GM08714 (cell line): ENCODE measurements at regions not wholly inside any gene's neighbourhood (a gene's known extent, or its start where the extent isn't known, plus 50 kb on each side); places are given as distances from the start of the nearest gene placed in this dataset.
"Not testable (repeated sequence)": the region's sequence is repeated elsewhere in the genome, so short reads cannot be mapped to it uniquely, and the experiment has no call there.

ENCODE experiments used
- H3K4me3 ChIP-seq: fragments of 200-500 bp; sonication (Bioruptor generic); 2 replicates; pipeline ENCODE4 v1.5.1; 2014; ENCODE audit warnings: mild to moderate bottlenecking, low read length, inconsistent platforms
- ZNF274 ChIP-seq: IDR thresholded peaks from 2 replicates; pipeline ENCODE4 v1.6.1; 2012; ENCODE audit warnings: mild to moderate bottlenecking, low read depth, low read length

DNA sequence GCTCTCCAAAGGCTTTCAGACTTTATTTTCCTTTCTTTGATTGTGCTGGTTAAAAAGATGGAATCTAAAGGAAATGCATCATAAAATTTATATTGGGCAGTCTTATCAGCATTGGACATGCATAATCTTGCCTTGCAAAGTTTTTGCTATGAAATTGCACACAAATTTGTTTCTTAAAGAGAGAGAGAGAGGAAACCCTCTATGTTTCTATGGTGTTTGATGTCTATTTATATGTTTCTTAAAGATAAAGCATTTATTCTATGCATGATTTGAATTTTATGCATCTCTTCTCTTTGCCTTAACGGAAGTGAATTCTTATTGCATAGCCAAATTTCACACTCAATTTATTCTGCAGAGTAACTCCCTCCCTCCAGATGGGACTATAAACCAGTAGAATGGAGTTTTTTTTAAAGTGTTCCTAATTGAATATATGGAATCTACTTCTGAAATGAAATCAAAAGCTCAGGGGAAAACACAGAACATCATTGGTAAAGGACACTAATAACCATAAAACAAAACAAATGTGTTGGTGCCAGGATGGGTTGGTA is 83.5 kb upstream of the PPARGC1A start:
- H3K4me3 ChIP-seq: no peak overlapping the region
- TF ChIP-seq ZNF274: no peak

DNA sequence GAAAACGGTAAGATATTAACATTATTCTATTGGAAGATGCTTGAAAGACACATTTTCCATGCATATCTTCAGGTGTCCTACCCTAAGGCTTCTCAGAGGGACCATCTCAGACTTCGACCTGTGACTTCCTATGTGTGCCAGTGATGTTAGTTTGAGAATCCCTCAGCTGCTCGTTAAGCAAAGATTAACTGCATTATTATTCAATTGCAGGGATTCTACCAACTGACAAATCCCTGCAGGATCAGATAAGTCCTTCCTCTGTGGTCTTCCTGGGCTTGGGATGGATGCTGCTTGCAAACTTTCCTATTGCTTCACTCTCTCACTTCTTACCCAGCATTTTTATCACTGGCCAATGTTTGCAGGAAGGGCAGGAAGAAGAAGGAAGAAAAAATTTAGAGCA is 83.0 kb upstream of the PPARGC1A start:
- H3K4me3 ChIP-seq: no peak overlapping the region
- TF ChIP-seq ZNF274: no peak

DNA sequence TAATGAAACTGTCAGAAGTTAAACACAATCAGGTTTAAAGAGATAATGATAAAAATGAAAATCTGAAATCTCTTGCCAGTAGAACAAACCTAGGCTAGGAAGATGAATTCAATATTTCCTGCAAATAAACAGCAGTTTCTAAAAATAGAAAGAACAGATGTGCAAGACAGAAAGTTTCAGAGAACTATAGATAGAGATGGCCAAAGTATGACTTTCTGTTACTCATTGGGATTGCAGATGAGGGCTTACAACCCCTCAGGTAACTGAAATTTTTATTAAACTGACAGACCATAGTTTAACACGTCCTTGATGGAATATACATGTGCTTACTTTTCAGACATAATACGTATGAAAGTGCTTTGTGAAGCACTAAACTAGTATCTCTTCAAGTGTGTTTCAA is 82.3 kb upstream of the PPARGC1A start:
- TF ChIP-seq ZNF274: no peak
- H3K4me3 ChIP-seq: no peak overlapping the region

DNA sequence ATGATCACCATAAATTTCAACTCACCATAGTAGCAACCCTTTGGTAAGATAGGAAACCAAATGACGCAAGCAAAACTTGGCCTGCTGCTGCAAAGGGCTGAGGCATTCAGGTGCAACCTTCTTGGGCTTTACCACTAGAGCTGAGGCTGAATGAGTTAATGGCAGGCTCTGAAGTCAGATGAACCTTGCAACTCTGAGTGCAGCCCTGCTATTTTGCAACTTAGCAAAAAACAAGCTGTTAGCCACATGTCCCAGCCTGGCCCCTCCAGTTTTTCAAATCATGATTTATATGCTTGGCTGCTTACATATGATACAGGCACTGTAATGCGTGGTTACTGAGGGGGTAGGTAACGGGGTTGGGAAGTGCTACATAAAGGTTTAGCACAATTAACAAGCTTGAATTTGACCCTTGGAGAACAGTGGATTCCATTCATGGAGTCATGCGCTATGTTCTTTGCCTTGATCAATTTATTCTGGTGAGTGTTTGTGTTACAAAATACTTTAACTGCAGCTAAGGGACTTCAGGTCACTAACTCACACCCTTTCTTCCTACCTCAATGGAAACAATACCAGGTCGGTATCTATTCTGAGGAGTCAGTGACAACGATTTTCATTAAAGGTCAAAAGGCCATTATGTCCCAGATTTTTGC is 80.5 kb upstream of the PPARGC1A start:
- no peak for TF ChIP-seq ZNF274
- no peak overlapping the region for H3K4me3 ChIP-seq

DNA sequence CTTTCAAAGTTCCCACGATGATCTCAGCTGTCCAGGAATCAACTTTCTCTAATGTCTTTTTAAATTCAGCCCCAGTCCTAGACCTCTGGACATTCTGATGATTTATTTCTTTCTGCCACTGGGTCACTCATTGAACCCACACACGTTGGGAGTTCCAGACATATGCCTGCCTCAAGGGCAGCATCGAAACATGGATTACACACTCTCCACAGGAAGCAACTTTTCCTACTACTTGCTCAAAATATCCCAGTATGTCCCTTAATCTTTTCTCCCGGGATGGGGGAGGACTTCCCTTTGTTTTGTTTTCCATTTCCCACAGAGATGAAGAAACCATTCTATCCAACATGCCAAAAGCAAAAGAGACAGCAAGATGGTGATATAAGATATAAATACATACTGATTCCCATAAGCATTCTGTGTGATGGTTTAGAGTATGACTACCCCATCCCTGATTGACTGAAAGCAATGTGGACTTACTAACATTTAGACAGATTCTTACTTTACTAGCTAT is 79.8 kb upstream of the PPARGC1A start:
- no peak for TF ChIP-seq ZNF274
- H3K4me3 ChIP-seq: no peak overlapping the region

DNA sequence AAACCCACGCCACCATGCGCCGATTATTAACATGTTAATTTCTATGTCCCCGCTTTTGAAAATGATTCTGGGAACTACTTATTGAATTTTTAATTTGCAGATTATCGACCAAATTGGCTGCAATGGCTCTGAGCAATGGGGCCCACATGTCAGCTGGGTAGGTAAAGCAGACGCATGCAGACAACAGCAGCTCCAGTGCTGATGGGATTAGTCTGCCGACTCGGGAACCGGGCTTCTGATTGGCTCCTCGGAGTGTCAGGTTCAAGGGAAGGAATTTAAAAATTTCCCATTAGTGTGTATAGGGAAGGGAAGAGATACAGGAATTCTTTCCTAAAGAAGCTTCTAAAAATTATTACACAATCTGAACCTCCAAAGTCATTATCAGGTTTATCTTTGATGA is 77.4 kb upstream of the PPARGC1A start:
- H3K4me3 ChIP-seq: no peak overlapping the region
- TF ChIP-seq ZNF274: no peak

DNA sequence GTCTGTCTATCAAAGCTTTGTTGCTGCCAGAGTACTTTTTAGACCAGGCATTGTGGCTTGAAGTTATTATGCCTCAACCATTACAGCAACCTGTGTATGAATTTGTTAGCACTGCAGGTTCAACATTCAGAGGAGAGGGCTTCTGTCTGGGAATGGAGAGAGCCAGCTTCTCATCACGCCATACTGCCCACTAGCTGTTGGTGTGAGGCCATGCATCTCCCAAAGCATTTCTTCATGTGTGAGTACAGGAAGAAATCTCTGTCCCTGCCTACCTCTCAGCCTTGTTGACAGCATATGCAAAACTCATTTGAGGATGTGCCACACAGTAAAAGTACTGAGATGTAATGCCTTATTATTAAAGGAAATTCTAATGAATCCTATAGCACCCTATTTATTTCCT is 76.9 kb upstream of the PPARGC1A start:
- no peak for TF ChIP-seq ZNF274
- no peak overlapping the region for H3K4me3 ChIP-seq

DNA sequence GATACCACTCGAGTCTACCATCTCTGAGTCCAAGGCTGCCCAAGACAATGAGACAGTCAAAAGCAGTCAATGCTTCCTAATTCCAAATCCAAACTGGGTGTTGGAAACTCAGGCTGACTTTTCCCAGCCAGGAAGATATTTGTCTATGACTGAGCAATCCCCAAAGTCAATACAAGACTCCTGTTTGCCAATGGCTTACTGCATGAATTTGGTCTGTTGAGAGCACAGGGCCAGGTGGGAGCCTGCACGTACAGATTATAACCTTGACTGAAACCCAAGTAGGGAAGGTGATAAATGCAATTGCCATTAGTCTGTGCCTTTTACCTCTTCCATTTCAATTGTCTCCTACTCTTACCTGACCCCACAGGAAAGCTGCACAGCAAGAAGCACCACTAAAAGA is 72.6 kb upstream of the PPARGC1A start:
- no peak for TF ChIP-seq ZNF274
- H3K4me3 ChIP-seq: no peak overlapping the region

DNA sequence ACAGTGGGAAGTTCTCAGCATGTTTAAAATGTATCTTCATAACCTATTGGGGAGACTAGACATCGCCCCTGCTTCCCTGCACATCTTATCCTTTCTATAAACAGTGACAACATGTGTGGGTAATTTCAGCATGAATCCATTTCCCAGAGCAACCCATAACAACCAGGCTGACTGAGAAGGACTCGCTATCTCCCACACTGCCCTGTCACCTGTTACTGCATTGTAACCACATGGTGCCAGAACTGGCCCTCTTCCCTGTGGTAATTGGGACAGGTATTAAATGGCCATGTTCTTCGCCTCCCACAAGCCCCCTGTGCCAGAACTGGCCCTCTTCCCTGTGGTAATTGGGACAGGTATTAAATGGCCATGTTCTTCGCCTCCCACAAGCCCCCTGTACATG is 71.5 kb upstream of the PPARGC1A start:
- H3K4me3 ChIP-seq: not testable (repeated sequence)

DNA sequence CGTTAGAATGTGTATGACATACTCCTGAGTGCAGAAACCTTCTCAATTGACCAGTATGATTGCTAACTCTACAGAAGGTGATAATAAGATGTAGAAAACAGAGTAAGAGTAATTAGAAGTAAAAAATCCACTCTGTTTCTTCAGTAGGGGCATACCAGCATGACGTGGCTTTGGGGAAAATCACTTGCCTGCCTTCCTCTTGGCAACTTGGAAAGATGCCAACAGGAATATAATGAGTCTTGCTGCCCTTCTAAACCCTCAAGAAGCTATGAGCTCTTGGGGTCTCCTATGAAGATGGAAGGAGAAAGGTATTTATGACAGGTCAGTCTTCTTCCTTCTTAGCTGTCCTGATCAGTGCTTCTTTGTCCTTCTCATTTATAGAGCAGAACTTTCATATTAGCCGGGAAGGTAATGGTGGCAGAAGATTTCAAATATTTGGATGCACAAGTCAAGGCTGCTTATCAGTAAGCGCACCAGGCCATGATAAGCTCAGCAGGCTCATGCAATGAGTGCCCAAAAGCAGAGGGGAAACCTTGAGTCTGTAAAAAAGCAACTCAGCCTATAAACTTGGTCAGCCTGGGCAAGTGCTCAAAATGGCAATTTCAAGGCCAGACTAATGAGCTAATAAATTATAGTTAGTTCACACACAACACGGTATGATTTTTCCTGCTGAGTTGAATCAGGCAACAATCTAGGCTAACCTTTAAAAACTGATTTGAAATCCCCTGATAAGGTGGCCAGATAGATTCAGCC is 69.7 kb upstream of the PPARGC1A start:
- TF ChIP-seq ZNF274: no peak
- H3K4me3 ChIP-seq: no peak overlapping the region

DNA sequence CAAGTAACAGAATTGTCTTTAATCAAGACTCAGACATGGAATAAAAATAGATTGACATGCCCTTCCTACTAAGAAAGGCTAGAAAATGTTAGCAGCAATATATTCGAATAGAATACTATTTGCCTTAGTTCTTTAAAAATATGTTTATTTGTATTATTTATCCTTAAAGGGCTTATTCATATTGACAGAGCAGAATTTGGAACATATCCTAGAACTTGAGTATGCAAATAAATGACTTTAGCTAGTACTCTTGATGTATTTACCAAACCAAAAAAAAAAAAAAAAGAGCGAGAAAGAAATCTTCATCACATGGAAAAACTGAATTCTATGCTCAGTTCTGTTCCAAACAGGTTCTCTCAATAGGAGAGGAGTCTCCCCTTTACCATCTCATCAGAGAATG is 68.9 kb upstream of the PPARGC1A start:
- no peak overlapping the region for H3K4me3 ChIP-seq

DNA sequence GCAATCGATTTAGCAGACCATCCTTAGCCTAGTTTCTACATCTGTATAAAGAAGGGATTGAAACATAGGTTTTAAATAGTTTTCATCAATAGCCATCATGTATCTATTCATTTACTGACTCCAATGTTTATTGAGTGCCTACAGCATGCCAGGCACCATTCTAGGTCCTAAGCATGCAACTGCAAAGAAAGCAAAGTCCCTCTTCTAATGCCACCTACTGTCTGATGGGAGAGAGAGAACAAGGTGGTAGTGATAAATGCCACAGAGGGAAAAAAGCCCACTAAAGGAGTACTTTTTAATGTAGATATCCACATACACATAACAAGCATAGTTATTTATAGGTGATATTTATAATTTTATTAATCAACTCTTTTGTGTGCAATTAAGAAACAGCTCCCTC is 67.6 kb upstream of the PPARGC1A start:
- no peak for TF ChIP-seq ZNF274
- no peak overlapping the region for H3K4me3 ChIP-seq

More for the DNA sequence above, 68.9 kb upstream of the PPARGC1A start:
- TF ChIP-seq ZNF274: no peak

DNA sequence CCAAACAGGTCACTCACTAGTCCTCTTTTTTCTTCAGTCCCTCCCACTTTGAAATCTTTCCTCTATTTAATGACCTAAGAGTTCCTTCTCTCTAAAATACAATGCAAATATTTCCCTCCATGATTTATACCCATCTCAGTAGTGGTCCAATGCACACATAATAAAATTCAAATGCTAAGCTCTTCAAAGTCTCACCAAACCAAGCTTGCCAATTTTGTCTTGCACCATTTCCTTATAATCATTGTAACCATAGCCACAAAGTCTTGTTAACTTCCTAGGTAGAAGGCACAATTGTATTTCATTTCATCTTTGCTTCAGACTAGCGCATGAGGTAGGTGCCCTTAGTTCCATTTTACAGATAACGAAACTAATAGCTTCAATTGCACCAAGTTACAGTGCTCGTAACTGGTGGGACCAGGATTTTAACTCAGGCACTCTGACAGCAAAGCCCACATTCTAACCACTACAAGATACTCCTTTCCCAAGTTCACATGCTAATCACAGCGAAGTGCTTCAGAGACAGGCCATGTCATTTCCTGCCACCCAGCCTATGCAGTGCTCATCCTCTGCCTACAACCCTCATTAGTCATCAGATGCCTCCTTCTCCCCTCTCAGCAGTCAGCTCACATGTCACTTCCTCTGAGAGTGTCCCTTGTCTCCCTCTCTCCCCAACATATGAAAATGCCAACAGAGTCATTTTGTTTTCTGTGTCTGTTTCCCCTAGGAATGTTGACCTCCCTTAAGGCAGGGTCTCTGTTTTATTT is 66.9 kb upstream of the PPARGC1A start:
- TF ChIP-seq ZNF274: no peak

DNA sequence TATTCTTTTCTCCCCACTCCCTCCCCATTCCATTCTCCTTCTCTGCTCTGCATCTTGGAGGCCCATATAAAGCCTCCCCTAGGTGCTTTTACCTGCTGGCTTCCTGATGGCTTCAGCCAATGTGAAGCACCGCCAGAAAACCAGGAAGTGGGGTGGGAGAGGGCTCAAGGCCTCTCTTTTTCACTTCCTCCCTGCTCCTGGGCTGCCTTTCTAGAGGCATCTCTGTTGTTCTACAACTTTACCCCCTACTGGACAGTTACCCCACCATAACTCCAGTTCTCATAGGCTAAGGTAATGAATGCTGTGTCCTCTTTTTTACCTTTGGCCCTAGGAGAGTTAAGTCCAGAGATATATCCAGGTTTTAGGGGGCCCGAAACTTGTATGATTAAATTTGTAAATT is 62.4 kb upstream of the PPARGC1A start:
- no peak for TF ChIP-seq ZNF274
- H3K4me3 ChIP-seq: no peak overlapping the region

More for the DNA sequence above, 66.9 kb upstream of the PPARGC1A start:
- no peak overlapping the region for H3K4me3 ChIP-seq

DNA sequence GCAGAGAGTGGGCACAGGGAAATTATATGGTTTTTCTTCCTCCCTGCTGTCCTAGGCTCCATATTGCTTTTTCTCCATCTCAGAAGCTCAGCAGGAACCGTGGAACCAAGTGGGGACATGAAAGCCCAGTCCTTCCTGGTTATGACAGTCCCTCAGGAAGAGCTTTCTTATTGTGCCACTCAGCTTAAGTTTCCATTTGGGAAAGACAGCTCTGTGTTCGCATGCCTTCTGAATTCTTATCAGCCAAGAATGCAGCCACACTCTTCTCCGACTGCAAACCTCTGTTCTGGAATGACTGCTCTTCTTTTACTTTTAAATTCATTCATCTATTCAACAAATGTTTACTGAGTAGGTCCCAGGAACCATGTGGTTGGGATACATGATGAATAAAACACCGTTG is 58.0 kb upstream of the PPARGC1A start:
- H3K4me3 ChIP-seq: no peak overlapping the region
- TF ChIP-seq ZNF274: no peak

DNA sequence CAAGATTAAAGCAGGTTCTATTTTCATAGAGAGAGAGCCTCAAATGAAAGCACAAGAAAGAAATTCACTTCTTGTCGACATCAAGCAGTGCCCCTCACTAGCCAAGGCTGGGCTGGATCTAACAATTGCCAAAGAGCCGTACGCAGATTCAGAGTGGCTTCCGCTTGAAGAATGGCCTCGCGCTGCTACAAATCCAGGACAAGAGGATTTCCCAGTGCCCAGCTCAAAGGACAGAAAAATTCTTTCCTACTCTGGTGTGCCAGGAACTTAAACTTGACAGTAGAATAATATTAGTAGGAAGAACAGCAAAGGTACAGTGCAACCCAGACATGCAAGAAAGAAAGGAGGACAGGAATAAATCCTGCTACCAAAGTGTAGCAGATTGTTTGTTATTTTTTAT is 56.5 kb upstream of the PPARGC1A start:
- no peak overlapping the region for H3K4me3 ChIP-seq
- TF ChIP-seq ZNF274: no peak
